ENCODE measurements at regions not wholly inside any gene's neighbourhood (a gene's known extent, or its start where the extent isn't known, plus 50 kb on each side); places are given as distances from the start of the nearest gene placed in this dataset.

DNA sequence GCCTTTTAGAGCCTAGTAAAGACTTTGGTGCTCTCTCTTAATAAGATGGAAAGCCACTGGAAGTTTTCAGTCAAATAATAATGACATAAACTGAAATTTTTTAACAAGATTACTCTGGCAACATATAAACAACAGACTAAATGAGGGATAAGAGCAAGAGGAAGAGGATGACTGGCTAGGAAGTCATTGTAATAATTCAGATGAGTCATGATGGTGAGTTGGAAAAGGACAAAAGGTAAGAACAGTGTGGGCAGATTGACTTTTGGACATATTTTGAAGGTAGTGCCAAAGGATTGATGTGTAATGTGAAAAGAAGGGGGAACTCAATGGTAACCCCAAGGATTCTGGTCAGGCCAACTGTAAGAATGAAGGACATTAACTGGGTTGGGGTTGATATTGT, 310.3 kb downstream of the NOL4 start:
- H3K4me1 Mint-ChIP-seq, result no peaks in the 10 kb centered on the region
- DNase-seq, result no peak
- no peak overlapping the region for H3K4me3 Mint-ChIP-seq
- no peaks in the 10 kb centered on the region for H3K27me3 Mint-ChIP-seq
- H3K9me3 Mint-ChIP-seq, result peaks cover 0 to 20% (median 0%) of the 10 kb centered on the region in 7 donors
- no peak for ATAC-seq (ENCODE audit: low read depth in 2 of 2)
- H3K27ac Mint-ChIP-seq, result no peak overlapping the region
- H3K36me3 Mint-ChIP-seq, result no peaks in the 10 kb centered on the region

DNA sequence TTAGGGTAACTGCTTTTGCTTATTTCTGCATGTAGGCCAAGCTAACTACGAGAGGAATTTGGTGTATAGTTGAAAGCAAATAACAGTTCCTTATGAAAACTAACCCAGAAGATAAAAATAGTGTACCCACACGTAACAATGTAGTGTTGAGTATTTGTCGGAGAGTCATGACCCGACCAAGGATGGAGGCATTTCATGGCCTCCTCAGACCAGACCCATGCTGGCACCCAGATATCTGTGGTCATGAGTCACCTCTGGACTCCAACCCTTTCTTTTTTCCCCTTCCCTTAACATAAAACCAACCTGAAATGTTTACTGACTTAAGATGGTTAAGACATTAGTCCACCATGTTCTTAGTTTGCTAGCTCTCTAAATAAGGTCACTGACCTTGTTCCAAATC, 318.7 kb downstream of the NOL4 start:
- Mint-ChIP-seq H3K27me3 (no peaks in the 10 kb centered on the region), H3K36me3 (no peaks in the 10 kb centered on the region), H3K9me3 (peaks cover 6 to 44% (median 20%) of the 10 kb centered on the region in 7 donors), H3K4me3 (no peak overlapping the region), H3K27ac (no peak overlapping the region), H3K4me1 (no peaks in the 10 kb centered on the region)
- no peak for ATAC-seq (ENCODE audit: low read depth in 2 of 2)
- DNase-seq, result no peak

DNA sequence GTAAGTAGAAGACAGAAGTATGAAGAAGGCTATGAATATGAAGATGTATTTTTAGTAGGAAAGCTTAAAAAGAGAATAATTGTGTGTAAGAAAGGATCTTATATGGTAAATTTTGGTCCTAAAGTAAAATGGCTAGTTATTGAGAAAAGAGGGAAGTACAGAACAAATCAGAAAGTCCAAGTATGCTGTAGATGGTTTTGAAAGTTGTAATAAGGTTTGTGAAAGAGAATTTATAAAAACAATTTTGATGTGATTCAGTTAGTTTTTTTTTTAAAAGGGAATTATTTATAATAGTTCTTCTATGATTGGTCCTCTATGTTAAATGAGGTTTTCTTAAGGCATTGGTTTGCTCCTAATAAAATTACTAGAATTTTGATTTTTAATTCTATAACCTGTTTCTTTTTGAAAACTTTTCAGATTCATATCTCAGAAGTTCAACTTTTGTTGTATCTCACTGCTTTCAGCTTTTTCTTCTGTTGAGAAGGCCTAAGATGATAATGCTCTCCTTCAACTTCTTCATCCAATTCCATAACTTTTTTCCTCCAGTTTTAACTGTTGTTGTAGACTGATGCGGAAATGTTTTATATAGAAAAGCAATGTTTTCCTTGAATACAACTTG, 322.7 kb downstream of the NOL4 start:
- no peak for DNase-seq
- no peak for ATAC-seq (ENCODE audit: low read depth in 2 of 2)
- Mint-ChIP-seq H3K4me3 (no peak overlapping the region), H3K36me3 (no peaks in the 10 kb centered on the region), H3K27me3 (no peaks in the 10 kb centered on the region), H3K4me1 (no peaks in the 10 kb centered on the region), H3K9me3 (peaks cover 7 to 53% (median 22%) of the 10 kb centered on the region in 7 donors), H3K27ac (no peak overlapping the region)

DNA sequence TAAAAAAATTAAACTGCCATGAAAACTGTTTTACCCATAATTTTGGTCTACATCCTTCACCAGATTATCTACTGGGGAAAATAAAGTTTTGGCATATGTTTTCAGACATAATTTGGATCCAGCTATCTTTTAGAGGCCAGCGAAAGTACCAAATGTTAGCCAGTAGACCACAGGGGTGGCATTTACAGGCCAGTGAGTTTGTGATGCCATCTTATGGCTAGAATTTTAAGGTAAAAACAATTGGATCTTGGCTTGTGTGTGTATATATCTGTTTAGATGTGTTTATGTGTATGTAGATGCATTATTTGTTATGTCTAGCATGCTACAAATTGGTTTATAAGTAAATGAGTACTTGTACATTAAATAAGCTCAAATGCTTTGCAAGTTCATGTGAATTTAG, 322.6 kb downstream of the ASXL3 start:
- ATAC-seq (ENCODE audit: low read depth in 2 of 2) (no peak), DNase-seq (no peak)
- Mint-ChIP-seq H3K4me1 (no peaks in the 10 kb centered on the region), H3K4me3 (no peak overlapping the region), H3K27me3 (no peaks in the 10 kb centered on the region), H3K27ac (no peak overlapping the region), H3K36me3 (no peaks in the 10 kb centered on the region), H3K9me3 (peaks cover 7 to 47% (median 21%) of the 10 kb centered on the region in 7 donors)

DNA sequence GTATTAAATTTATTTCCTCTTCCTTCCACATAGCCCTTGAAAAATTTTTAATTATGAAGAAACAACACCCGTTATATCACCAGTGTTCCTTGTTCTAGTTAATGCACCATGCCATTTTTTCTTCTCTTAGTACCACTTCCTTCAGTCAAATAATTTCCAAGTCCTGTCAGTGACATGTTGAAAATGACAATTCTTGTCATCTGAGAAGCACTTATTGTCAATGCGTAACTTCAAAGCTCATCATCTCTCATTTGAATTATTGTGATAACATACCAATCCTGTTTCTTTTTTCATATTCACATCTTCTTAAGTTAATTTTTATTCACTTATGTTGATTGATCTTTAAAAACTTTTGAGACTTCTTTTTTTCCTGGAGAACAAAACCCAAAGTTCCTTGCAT, 320.4 kb downstream of the ASXL3 start:
- no peak for DNase-seq
- no peak for ATAC-seq (ENCODE audit: low read depth in 2 of 2)
- Mint-ChIP-seq H3K9me3 (peaks cover 3 to 30% (median 11%) of the 10 kb centered on the region in 7 donors), H3K27ac (no peak overlapping the region), H3K27me3 (no peaks in the 10 kb centered on the region), H3K4me3 (no peak overlapping the region), H3K4me1 (no peaks in the 10 kb centered on the region), H3K36me3 (no peaks in the 10 kb centered on the region)

DNA sequence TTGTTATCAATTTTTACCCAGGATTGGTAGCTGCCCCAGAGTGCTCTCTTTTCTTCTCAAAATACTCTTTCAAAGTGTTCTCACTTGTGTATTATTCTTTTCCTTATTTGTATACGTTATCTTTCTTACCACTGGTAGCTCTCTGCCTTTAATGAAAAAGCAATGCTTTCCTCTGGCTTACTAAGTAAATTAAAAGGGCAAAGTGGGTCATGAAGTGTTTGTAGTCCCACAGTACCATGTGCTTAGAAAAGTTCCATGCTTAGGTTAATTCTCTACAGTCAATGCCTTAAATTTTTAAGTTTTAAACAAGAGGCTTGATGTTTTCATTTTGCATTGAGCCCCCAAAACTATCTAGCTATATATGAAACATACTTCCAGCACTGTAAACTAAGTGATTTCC, 300.2 kb downstream of the ASXL3 start:
- no peaks in the 10 kb centered on the region for H3K4me1 Mint-ChIP-seq
- ATAC-seq (ENCODE audit: low read depth in 2 of 2) (no peak), DNase-seq (no peak)
- peak overlapping the region in 1 of 6 donors; percentile 49 for H3K27ac Mint-ChIP-seq
- H3K4me3 Mint-ChIP-seq, result no peak overlapping the region
- H3K36me3 Mint-ChIP-seq, result no peaks in the 10 kb centered on the region
- H3K27me3 Mint-ChIP-seq, result no peaks in the 10 kb centered on the region
- H3K9me3 Mint-ChIP-seq, result peaks cover 0 to 2% (median 0%) of the 10 kb centered on the region in 7 donors

DNA sequence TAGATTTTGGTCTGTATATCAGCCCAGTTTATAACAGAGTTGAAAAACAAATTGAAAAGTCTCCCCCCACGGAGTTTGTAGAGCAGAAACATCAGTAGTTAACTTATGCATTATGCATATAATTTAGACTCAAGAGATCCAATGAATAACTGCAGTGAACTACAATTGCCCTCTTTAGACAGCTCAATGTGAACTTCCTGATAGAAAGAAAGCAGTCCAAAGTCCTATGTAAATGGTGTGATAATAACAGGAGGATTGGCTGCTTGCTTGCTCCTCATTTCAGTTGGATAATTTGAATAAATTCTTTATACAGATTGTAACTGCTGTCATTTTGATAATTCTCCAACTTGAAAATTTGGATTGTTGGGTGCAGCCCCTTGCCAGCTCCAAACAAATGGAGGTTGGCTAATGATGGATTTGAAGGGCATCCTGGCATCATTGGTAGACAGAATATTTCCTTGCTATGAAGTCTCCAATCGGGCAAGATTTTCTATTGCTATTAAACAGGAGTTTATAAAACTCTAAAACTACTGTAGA, 297.1 kb downstream of the ASXL3 start:
- no peak overlapping the region for H3K27ac Mint-ChIP-seq
- H3K4me1 Mint-ChIP-seq, result no peaks in the 10 kb centered on the region
- H3K36me3 Mint-ChIP-seq, result no peaks in the 10 kb centered on the region
- ATAC-seq (ENCODE audit: low read depth in 2 of 2) (no peak), DNase-seq (no peak)
- H3K9me3 Mint-ChIP-seq, result peaks cover 0 to 2% (median 0%) of the 10 kb centered on the region in 7 donors
- no peaks in the 10 kb centered on the region for H3K27me3 Mint-ChIP-seq
- no peak overlapping the region for H3K4me3 Mint-ChIP-seq

DNA sequence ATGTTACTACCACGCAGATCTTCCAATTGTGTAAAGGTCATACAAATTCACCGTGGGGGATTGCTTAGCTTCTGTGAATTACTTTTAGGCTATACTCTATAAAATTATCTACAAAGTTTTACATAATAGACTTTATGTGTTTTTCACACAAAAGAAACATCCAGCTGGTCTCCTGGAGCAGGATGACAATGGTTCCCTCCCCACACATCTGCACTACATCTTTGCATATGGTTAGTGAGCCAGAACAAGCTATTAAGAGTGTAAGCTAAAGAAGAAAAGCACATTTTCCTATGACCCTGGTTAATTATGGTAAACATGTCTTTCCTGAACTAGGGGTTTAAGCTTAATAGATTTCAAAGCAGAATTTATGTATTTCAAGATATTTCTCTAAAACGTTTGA, 295.1 kb downstream of the ASXL3 start:
- peaks cover 0 to 2% (median 0%) of the 10 kb centered on the region in 7 donors for H3K9me3 Mint-ChIP-seq
- H3K27ac Mint-ChIP-seq, result no peak overlapping the region
- H3K4me1 Mint-ChIP-seq, result no peaks in the 10 kb centered on the region
- H3K36me3 Mint-ChIP-seq, result no peaks in the 10 kb centered on the region
- ATAC-seq (ENCODE audit: low read depth in 2 of 2) (no peak), DNase-seq (no peak)
- H3K4me3 Mint-ChIP-seq, result no peak overlapping the region
- no peaks in the 10 kb centered on the region for H3K27me3 Mint-ChIP-seq

DNA sequence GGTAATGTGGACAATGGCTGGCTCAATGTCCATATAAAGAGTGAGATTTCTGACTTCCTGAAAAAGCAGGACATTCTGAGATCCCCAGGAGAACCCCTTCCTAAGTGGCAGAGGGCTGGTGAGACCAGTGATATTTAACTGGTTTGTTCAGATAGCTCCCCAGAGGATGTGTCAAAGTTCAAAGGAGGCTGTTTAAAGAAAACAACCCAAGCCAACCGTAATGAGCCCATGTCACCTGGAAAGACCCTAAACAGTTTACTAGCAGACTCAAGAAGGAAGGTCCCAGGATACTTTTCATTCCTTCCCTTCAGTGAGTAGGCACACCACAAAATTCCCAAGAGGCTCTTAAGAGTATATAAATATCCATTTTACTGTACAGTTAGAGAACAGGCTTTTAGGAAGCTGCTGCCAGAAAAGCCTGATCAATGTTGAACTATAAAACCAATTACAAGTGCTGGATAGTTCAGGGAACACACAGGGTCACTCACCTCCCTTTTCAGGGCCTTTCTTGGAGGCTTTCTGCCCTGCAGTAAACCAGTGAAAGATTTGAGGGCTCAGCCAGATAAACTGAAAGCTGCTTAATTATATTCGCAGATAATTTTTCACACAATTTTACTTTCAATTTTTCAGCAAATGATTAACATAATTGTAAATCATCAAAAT, 293.5 kb downstream of the ASXL3 start:
- Mint-ChIP-seq H3K27ac (no peak overlapping the region), H3K9me3 (peaks cover 0 to 4% (median 0%) of the 10 kb centered on the region in 7 donors), H3K27me3 (no peaks in the 10 kb centered on the region), H3K4me1 (no peaks in the 10 kb centered on the region), H3K4me3 (no peak overlapping the region), H3K36me3 (no peaks in the 10 kb centered on the region)
- ATAC-seq (ENCODE audit: low read depth in 2 of 2), result no peak
- no peak for DNase-seq

DNA sequence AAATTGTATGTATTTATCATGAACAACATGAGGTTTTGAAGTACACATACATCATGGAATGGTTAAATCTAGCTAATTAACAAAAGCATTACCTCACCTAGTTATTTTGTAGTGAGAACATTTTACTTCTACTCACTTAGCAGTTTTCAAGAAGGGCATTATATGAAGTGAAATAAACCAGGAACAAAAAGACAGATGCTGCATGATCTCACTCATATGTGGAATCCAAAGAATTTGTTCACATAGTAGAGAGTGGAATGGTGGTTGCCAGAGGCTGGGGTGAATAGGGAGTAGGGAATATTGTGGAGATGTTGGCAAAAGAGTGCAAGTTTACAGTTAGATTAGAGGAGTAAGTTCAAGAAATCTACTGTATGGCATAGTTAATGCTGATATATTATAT, 292.0 kb downstream of the ASXL3 start:
- no peak overlapping the region for H3K4me3 Mint-ChIP-seq
- H3K27me3 Mint-ChIP-seq, result no peaks in the 10 kb centered on the region
- H3K4me1 Mint-ChIP-seq, result no peaks in the 10 kb centered on the region
- no peak overlapping the region for H3K27ac Mint-ChIP-seq
- DNase-seq, result no peak
- H3K9me3 Mint-ChIP-seq, result peaks cover 0 to 5% (median 0%) of the 10 kb centered on the region in 7 donors
- H3K36me3 Mint-ChIP-seq, result no peaks in the 10 kb centered on the region
- ATAC-seq (ENCODE audit: low read depth in 2 of 2), result no peak

DNA sequence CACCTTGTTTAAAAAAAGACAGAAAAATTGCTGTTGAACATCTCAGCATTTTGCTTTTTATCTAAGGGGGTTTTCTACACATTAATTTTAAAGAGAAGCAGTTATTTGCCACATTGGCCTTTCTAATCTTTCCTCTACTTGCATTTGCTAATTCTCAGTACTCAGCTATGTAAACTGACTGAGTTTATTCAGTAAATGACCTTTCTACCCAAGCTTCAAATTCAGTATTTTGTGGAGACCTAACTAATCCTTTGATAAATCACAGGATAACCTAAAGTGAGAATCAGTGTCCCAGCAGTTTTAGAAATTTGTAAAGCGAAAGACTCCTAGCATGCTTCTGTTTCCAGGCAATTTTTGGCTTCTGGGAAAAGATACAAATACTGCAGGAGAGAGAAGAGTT, 288.4 kb downstream of the ASXL3 start:
- ATAC-seq (ENCODE audit: low read depth in 2 of 2) (no peak), DNase-seq (no peak)
- Mint-ChIP-seq H3K27ac (no peak overlapping the region), H3K4me3 (no peak overlapping the region), H3K27me3 (no peaks in the 10 kb centered on the region), H3K4me1 (no peaks in the 10 kb centered on the region), H3K36me3 (no peaks in the 10 kb centered on the region), H3K9me3 (peaks cover 0 to 21% (median 13%) of the 10 kb centered on the region in 7 donors)

DNA sequence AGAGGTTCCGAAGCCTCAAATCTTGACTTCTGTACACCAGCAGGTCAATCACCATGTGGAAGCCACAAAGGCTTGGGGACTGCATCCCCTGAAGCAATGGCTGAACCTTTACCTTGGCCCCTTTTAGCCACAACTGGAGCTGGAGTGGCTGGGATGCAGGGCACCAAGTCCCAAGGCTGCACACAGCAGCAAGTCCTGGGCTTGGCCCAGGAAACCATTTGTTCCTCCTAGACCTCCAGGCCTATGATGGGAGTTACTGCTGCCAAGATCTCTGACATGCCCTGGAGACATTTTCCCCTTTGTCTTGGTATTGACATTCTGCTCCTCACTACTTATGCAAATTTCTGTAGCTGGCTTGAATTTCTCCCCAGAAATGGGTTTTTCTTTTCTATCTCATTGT, 285.9 kb downstream of the ASXL3 start:
- Mint-ChIP-seq H3K36me3 (no peaks in the 10 kb centered on the region), H3K4me3 (no peak overlapping the region), H3K27ac (no peak overlapping the region), H3K9me3 (peaks cover 0 to 21% (median 15%) of the 10 kb centered on the region in 7 donors), H3K4me1 (no peaks in the 10 kb centered on the region), H3K27me3 (no peaks in the 10 kb centered on the region)
- DNase-seq (no peak), ATAC-seq (ENCODE audit: low read depth in 2 of 2) (no peak)

DNA sequence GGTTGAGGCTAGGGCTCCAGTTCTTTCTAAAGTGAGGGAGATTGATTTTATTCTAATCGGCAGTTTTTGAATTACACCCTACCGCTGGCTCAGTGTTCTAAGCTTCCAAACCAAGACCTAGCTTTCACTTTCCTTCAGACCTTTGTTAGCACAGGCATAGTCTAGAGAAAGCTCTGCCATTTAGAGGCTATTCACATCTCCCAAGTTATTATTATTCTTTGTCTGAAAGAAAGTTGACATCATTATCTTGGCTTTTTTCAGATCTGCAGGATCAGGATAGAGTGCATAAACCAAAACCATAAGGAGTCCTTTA, 276.8 kb downstream of the ASXL3 start:
- no peak overlapping the region for H3K27ac Mint-ChIP-seq
- peaks cover 0 to 7% (median 0%) of the 10 kb centered on the region in 7 donors for H3K9me3 Mint-ChIP-seq
- H3K27me3 Mint-ChIP-seq, result no peaks in the 10 kb centered on the region
- no peaks in the 10 kb centered on the region for H3K36me3 Mint-ChIP-seq
- no peak for ATAC-seq (ENCODE audit: low read depth in 2 of 2)
- H3K4me1 Mint-ChIP-seq, result no peaks in the 10 kb centered on the region
- no peak overlapping the region for H3K4me3 Mint-ChIP-seq
- DNase-seq, result no peak

DNA sequence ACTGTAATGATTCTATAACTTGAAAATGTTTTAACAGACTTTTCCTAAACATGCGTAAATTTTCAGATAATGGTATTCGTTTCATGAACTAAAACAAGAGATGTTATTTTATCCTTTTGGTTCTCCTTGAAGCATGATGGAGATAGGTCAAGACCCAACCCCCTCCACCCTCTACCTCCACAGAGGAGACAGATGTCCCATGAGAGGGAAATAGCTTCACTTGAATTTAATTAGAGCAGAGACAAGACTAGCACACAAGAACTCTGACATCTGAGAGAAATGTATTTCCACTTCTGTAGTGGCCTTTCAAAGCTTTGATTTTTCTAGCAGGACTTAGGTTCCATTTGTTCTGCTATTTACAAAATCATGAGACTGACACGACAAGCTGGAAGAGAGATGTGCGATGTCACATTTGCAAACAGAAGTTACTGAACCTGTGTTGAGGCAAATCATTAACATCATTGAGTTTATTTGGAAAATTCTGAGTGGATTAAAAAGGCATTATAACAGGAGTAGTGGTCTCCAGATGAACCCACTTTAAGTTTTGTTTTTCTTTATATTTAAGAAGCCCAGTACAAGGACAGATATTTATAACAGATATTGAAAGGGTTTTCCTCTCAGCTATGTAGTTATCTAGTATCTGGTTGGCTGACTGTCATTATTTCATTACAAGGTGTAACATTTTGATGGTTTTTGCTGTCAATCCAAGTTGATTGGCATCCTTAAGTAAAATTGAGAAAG, 276.2 kb downstream of the ASXL3 start:
- peaks cover 0 to 7% (median 0%) of the 10 kb centered on the region in 7 donors for H3K9me3 Mint-ChIP-seq
- peak overlapping the region in 1 of 6 donors; percentile 62 for H3K27ac Mint-ChIP-seq
- H3K27me3 Mint-ChIP-seq, result no peaks in the 10 kb centered on the region
- H3K36me3 Mint-ChIP-seq, result no peaks in the 10 kb centered on the region
- ATAC-seq (ENCODE audit: low read depth in 2 of 2) (no peak), DNase-seq (no peak)
- no peak overlapping the region for H3K4me3 Mint-ChIP-seq
- H3K4me1 Mint-ChIP-seq, result no peaks in the 10 kb centered on the region
